ENCODE measurements at regions not wholly inside any gene's neighbourhood (a gene's known extent, or its start where the extent isn't known, plus 50 kb on each side); places are given as distances from the start of the nearest gene placed in this dataset.

GRCh38 chr5:58200451-58200850 is 259.4 kb downstream of the PLK2 start:
- TF ChIP-seq, protein P1, sequence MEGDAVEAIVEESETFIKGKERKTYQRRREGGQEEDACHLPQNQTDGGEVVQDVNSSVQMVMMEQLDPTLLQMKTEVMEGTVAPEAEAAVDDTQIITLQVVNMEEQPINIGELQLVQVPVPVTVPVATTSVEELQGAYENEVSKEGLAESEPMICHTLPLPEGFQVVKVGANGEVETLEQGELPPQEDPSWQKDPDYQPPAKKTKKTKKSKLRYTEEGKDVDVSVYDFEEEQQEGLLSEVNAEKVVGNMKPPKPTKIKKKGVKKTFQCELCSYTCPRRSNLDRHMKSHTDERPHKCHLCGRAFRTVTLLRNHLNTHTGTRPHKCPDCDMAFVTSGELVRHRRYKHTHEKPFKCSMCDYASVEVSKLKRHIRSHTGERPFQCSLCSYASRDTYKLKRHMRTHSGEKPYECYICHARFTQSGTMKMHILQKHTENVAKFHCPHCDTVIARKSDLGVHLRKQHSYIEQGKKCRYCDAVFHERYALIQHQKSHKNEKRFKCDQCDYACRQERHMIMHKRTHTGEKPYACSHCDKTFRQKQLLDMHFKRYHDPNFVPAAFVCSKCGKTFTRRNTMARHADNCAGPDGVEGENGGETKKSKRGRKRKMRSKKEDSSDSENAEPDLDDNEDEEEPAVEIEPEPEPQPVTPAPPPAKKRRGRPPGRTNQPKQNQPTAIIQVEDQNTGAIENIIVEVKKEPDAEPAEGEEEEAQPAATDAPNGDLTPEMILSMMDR (IDR thresholded peaks at IDR 0.05; ENCODE audit: low read depth, low read length, poor library complexity, severe bottlenecking): no peak
- no peak for TF ChIP-seq EZH2phosphoT487 (IDR thresholded peaks at IDR 0.05; ENCODE audit: borderline replicate concordance, low read length)

Data from DOHH2 (cell line).